ENCODE measurements at regions not wholly inside any gene's neighbourhood (a gene's known extent, or its start where the extent isn't known, plus 50 kb on each side); places are given as distances from the start of the nearest gene placed in this dataset.
"Not testable (repeated sequence)": the region's sequence is repeated elsewhere in the genome, so short reads cannot be mapped to it uniquely, and the experiment has no call there.

DNA sequence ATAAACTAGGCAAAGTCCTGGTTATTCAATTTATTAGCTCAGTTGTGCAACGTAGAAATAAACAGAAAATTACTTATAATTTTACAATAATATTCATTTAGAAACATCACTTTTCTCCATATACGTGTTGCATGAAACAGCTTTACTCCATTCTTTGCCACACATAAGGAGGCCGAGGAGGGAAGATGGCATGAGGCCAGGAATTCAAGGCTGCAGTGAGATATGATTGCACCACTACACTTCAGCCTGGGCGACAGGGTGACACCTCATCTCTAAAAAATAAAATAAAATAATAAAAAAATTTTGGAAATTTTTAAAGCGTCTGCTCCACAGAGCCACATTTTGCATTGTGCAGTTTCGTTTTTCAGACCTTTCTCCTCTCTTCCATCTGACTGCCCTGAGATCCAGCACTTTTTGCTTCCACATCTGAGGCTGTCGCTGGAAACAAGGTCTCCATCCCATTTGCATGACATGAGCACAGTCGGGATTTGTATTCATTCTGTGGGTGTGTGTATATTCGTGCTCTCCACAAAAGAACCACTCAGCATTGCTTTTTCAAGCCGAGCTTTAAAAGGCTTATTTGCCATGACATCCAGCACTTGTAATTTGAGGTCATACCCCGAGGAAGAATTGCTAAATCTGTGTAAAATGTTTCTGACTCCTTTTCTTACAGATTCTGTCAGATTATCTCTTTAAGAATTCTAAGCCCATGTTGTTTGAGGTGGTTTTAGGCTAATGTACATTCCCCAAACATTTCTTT lies 98.6 kb upstream of the MSX2 start:
- DNase-seq (ENCODE audit: low read depth), result peak; percentile 24

DNA sequence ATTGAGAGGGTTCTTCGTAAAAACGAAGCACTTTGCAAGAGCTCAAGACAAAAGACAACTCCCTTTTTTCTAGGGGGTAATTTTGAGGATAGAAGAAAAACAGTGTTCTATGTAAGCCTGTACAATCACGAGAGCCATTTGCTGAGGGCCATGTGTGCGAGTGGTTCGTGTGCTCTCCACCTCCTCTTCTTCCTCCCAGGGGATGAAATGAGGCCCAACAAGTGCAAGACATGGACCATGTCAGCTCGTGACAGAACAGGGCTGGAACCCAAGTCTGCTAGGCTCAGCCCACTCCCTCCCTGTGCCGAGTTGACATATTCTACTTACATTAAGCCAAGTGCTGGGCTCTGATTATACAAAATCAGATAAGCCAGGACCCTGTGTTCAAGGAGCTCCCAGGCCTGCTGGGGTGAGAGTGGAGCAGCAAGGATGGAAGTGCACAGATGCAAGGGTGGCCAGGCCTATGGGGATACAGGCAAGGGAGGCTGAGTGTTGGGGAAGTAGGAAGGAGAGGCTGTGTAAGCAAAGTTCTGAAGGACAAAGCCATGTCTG lies 97.9 kb upstream of the MSX2 start:
- no peak for DNase-seq (ENCODE audit: low read depth)

DNA sequence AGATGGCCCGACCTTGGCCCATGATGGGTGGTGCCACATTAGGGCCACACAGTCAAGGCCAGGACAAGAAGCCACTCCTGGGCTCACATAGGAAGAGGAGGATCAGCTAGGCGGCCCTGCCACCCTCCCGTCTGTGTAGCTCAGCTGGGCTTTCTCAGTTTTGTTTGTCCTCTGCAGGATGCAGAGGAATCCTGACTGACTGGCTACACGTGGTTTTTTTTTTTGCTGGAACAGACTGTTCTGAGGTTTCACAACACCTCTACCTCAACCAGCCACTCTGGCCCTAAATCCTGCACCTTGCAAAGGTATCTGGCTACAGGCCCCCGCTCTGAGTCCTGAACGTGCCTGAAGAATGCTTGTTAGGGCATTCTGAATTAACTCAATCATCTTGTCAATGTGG lies 88.3 kb upstream of the MSX2 start:
- DNase-seq (ENCODE audit: low read depth), result no peak

DNA sequence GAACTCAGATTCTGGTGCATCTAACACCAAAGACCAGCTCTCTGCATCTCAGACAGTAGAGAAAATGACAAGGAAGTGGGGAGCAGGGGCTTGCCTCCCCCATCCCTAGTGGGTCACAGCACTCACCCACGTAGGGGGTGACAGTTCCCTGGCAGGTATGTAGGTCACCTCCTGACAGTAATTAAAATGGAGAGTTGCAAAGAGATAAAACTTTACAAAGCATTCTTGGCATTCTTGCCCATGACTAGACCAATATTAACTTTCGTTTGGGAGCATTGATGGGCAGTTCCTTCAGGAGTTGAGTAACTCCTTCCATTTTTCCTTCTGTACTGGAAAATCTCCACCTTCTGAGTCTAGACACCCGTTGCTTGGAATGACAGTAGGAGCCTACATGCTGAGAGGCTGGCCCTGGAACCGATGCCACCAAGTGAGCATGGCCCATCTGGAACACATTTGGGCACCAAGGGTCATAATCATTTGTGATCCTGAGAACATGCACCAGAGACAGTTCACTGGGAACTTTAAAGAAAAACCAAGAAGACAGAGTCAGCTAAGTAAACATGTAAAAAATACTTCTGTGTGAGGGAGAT lies 81.5 kb upstream of the MSX2 start:
- no peak for DNase-seq (ENCODE audit: low read depth)

DNA sequence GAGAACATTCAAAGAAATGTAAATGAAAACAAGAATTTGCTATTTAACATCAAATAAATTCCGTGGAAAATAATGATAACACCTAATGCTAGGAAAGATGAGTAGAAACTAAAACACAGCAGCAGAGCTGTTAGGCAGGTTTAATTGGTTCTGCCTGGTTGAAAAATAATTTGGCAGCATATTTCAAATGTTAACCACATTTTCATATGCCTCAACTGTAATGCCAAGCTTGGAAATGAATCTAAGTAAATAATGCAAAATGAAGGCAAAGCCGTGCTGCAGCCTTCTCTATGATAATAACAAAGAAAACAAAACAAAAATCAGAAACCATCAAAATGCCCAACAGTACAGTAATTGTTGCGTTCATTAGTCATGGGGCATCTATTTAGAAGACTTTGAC lies 79.9 kb upstream of the MSX2 start:
- no peak for DNase-seq (ENCODE audit: low read depth)

DNA sequence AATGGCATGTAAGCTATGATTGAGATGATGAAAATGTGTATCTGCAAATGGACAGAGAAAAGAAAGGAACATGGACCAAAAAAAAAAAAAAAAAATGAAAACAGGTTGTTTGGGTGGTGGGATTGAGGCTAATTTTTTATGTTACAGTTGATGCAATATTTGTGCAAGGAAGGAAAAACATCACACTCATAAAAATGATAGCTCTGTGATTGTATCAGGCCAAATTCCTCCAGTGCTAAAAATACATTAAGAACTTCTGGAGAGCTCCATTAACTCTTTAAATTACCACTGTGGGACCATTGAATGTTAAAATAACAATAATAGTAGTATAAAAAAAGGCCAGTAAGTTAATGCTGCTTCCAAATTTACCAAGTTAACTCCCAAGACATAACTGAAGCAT lies 79.5 kb upstream of the MSX2 start:
- DNase-seq (ENCODE audit: low read depth), result no peak

DNA sequence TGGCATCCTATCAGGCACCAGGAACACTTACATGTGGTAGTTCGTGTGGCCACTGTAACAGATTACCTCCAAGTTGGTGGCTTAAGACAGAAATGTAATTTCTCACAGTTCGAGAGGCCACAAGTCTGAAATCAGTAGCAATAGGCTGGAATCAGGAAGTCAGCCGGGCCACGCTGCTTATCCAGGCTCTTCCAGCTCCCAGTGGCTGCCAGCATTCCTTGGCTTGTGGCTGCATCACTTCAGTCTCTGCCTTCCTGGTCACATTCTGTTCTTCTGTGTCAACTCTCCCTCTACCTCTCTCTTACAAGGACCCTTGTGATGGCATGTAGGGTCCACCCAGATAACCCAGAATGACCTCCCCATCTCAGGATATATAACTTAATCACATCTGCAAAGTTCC lies 78.7 kb upstream of the MSX2 start:
- no peak for DNase-seq (ENCODE audit: low read depth)

DNA sequence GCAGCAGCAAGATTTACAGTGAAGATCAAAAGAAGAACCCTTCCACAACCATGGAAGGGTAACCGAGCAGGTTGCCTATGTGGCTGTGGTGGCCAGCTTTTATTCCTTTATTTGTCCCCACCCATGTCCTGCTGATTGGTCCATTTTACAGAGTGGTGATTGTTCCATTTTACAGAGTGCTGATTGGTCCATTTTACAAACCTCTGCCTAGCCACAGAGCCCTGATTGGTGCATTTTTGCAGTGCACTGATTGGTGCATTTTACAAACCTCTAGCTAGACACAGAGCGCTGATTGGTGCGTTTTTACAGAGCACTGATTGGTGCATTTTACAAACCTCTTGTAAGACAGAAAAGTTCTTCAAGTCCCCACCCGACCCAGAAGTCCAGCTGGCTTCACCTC lies 75.8 kb upstream of the MSX2 start:
- DNase-seq (ENCODE audit: low read depth), result not testable (repeated sequence)

DNA sequence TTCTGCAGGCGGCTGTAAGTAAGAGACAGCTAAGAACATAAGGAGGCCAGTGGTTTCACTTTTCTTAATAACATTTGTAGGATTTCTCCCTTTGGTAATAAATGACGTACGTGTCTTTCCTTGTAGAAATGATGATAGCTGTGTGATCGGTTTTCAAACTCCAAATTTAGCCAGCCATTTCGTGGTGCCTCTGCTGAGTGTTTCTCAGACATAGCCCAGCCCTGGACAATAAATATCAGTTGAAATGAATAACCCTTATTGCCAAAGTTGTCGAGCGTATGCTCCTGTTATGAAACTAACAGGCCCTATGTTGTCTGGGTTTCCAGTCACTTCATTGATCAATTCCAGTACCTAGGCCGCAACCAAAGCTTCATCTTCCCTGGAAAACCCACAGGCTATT lies 75.0 kb upstream of the MSX2 start:
- no peak for DNase-seq (ENCODE audit: low read depth)

DNA sequence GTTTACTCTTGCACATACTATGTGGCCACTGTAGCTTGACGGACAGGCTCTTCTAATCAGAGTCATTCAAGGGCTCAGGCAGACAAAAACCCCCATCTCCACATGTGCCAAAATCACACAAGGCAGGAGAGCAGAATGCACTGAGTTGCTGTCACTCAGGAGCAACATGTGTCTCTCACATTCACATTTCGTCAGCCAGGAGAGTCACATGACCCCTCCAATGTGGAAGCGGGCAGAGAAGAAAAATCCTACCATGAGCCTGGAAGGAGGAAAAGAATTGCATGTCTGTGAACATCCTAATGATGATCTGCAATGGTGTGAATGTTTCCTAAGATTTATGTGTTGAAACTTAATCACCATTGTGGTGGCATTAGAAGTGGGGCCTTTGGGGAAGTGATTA lies 69.9 kb upstream of the MSX2 start:
- no peak for DNase-seq (ENCODE audit: low read depth)

DNA sequence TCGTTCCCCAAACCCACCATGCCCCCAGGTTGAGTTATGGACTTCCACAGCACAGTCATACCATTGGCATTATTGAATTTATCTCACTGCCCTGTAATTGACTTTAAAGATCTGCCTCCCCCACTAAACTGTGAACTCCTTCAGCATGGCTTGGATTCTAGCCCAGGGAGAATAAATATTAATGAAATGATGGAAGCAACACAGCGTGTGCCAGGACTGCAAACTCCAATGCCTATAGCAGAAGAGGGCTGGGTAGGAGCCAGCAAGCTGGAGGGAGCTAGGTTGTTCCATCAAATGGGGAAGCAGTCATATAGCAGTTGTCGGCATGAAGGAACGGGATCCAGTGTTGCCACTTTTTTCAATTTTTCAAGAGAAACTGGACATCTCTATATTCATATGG lies 69.0 kb upstream of the MSX2 start:
- DNase-seq (ENCODE audit: low read depth), result no peak

DNA sequence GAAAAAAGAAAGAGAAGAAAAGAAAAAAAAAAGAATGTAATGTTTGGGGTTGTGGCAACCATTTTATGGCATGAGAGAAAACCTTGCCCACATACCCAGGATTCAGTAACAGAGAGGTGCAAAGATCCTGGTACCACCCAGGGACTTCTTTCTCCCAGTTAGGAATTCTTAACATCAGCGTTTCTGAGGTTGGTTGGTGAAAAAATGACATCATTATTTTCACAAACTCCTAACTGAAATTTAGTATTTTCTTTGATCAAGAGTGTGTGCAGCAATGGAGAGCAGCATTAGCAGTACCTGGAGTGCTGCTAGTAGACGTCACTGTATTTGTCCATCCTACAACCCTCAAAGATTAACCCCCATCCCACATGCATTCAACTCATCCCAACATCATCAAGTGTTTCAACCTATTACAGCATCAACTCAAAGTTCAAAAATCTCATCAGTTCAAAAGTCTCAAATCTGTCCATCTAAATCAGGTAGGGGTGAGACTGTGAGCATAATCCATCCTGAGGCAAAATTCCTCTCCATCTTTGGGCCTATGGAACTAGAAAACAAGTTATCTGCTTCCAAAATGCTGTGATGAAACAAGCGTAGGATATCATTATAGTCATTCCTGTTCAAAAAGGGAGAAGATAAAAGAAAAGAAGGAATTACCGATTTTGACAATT lies 60.1 kb upstream of the MSX2 start:
- no peak for DNase-seq (ENCODE audit: low read depth)

DNA sequence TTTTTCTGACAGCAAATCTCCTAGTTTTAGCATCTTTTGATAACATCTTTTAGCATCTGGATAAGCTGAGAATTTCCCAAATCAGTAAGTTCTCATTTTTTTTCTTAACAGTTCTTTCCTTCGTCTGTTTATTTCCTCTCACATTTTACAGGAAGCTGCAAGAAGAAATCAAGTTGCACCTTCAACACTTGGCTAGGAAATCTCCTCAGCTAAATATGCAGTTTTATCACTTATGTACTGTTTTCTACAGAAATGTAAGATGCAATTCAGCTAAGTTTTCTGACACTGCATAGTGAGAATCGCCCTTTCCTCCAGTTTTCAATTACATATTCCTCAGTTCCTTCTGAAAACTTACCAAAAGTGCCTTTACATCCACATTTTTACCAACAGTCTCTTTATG lies 59.0 kb upstream of the MSX2 start:
- no peak for DNase-seq (ENCODE audit: low read depth)

DNA sequence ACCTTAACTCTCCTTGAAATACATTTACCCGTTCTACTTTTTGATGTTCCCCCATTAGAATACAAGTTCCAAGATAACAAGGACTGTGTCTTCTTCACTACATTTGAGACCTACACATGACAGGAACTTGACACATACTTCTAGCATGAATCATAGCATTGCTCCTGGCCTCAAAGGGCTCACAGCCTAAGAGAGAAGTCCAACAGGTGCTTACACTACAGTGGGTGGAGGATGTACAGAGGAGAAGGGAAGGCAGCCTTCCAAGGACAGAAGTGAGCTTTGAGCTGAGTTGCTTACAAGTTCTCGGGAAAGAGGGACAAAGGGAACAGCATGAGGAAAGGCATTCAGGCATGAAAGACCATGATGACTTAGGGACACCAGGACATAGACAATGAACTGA lies 56.9 kb upstream of the MSX2 start:
- no peak for DNase-seq (ENCODE audit: low read depth)

DNA sequence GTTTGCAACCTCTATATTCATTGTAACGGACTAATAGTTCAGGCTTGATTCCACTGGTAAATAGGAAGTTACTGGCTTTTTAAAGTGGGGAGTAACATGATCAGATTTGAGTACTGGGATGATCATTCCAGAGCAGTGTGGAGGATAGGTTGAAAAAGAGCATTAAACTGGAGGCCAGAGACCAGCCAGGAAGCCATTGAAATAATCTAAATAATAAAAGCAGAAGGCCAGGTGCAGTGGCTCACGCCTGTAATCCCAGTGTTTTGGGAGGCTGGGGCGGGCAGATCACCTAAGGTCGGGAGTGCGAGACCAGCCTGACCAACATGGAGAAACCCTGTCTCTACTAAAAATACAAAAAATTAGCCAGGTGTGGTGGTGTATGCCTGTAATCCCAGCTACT lies 56.0 kb upstream of the MSX2 start:
- no peak for DNase-seq (ENCODE audit: low read depth)
